Ammon's horn (tissue), 1 donor: ENCODE measurements at regions not wholly inside any gene's neighbourhood (a gene's known extent, or its start where the extent isn't known, plus 50 kb on each side); places are given as distances from the start of the nearest gene placed in this dataset.
"Not testable (repeated sequence)": the region's sequence is repeated elsewhere in the genome, so short reads cannot be mapped to it uniquely, and the experiment has no call there.

Experiments used
- DNase-seq: peaks from one replicate; pipeline ENCODE4 v3.0.0-alpha.2; 2016; ENCODE audit warnings: low spot score

DNA sequence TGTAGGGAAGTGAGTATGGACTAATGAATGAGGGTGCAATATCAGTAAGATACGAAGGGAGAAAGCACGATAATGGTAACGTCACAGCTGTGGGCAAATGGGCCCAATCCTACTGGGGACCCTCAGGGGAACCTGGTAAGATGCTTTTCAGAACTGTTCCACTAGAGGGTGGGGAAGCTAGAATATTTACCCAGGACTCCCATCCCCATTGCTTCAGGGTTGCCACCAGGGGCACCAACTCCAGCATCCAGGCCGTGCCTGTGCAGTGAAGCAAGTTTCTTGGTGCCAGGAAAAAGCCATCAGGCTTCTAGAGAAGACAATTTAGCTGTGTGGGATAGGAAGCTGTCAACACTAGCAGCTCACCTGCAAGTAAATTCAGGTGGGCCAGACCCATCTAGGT, 409.3 kb downstream of the AGTPBP1 start:
- DNase-seq = peak; percentile 5

DNA sequence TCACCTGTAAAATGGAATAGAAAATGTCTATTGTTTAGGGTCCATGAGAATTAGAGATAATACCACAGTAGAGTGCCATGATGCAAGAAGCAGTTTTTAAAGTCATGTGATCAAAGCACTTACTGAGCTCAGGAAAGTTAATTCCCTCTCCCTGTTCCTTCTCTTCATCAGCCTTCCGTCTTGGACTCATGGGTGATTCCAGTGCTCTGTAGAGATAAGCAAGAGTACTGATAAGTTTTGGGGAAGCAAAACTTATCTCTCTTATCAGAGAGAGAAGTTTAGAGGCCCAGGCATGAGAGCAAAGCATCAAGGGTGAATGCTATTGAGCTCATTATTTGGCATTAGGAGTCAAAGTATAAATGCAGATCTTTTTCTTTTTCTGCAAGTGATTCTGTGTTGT, 410.1 kb downstream of the AGTPBP1 start:
- no peak for DNase-seq

DNA sequence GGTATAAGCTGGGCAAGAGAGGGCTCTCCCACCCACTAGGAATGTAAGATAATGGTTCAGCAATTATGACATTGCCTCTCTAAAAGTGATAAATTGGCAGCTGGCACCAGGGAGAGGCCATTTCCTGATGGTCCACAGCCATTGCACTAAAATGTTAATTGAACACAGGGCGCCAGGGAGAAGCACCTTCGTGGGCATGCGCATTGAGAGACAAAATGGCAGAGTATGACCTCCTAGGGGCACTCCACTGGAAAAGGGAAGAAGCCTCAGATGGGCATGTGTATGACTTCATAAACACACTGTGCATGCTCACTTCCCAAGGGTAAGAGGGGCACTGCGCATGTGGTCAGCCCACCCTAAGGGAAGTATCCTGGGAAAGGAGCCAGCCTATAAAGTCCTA, 419.2 kb downstream of the AGTPBP1 start:
- DNase-seq = no peak

DNA sequence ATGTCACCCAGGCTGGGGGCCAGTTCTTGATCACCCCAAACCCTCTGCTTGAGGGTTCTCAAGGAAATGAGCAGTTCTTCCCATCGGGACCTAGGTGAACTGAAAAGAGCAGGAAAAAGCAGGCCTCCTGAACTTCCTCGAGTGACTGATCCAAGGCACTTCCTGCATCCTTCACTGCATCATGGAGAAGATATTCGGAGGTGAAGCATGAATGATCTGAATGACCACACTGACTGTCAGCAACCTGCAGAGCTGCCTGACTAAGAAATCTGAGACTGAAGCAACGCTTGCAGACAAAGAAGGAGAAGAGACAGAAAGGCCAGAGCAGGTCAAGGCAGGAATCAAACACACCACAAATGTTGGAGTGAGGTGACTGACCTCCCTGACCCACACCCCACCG, 420.2 kb downstream of the AGTPBP1 start:
- no peak for DNase-seq

- peak; percentile 18 for DNase-seq
These were observed 421.7 kb downstream of the AGTPBP1 start for GRCh38 chr9:85319936-85320656.

- not testable (repeated sequence) for DNase-seq
These were observed 426.2 kb downstream of the AGTPBP1 start for GRCh38 chr9:85315535-85315934.

GRCh38 chr9:85310573-85310972, 431.2 kb downstream of the AGTPBP1 start:
- DNase-seq = no peak

- no peak for DNase-seq
These were observed 438.0 kb downstream of the AGTPBP1 start for GRCh38 chr9:85303757-85304134.

DNA sequence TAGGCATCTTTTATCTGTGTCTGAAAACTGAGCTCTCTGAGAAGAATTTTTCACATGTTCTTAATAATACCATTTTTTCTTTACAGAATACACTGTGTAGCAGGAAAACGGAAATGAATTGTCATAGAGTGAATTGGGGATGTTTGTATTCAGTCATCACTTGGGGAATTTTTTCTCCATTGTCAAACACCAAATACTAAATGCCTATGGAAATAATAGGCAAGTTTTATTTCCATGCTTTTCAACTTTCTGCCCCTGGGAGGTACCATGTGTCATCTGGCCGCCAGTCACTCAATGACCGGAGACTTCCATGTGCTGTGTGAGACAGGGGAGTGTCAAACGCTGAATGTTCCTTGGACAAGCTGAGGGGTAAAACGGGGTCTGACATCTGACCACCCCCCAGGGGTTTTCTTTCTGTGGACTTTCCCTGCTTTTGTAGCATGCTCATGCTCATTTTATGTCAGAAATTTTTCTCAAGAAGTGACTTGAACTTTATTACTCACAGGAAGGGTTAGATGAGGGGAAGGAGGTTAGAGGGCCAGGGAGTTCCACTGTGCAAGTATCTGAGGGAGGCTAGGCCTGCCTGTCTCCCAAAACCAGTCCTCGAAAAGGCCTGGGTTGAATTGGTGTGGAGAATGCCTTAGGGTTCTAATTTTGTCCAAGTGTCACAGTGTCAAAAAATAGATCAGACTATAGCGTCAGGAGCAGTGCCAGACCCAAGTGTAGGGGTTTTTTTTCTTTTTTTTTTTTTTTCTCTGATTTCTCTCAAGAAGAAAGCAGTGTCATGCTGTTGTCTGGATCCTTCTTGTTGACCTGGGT, 438.6 kb downstream of the AGTPBP1 start:
- DNase-seq = no peak

DNA sequence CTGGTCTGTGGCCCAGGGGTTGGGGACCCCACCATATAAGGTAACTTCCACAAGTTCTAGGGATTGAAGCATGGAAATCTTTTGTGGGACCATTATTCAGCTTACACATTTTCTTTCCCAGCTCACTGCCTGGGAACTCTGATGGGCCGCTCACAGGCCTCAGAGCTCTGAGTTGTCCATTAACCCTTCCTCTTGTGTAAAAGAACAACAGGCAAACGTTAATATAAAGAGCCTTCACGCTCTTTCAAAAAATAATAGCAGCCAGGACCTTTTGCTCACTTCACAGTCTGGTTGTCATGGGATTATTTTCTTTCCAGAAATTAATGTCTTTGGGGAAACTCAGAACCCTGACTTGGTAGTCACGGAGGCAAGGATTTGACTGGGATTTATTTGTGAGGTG, 443.3 kb downstream of the AGTPBP1 start:
- DNase-seq = no peak

- not testable (repeated sequence) for DNase-seq
These were observed 446.5 kb downstream of the AGTPBP1 start for GRCh38 chr9:85295244-85295643.

DNA sequence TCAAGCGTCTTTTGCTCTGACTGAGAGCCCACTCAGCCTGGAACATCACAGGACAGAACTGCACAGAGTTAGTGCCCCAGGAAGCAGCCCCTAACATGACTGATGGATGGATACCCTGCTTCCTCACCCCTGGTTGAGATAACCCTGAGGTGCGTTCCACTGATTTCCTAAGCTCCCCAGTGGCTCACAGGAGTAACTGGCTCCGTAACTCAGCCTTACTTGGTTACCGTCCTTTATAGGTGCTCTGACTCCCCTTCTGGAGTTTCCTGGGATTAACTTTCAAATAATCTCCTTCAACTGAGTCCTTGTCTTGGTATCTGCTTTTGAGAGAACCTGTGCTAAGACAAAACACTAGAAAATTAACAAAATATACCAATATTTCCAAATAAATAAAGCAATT, 449.5 kb downstream of the AGTPBP1 start:
- no peak for DNase-seq

DNA sequence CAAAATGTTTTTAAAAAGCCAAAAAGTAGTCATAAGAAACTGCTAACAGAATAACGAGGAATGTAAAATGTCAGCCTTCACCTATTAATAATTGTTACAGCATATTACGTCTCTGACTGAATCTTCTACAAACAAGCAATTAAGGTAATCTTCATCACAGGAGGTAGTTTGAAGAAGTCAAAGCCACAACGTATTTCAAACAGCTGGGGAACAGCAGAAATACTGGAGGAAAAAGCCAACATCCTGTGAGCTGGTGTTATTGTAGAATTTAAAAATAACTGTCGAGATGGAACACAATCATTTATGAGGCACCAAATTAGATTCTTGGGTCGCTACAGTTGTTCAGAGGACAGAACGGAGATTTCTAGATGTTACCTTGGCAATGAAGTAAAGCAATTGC, 450.5 kb downstream of the AGTPBP1 start:
- no peak for DNase-seq

DNA sequence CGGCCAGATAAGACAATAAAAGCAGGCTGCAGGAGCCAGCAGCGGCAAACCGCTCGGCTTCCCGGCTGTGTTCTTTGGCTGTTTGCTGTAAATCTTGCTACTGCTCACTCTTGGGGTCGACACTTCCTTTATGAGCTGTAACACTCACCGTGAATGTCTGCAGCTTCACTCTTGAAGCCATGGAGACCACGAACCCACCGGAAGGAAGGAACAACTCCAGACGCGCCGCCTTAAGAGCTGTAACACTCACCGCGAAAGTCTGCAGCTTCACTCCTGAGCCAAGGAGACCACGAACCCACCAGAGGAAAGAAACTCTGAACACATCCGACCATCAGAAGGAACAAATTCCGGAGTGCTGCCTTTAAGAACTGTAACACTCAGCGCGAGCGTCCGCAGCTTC, 451.7 kb downstream of the AGTPBP1 start:
- no peak for DNase-seq

DNA sequence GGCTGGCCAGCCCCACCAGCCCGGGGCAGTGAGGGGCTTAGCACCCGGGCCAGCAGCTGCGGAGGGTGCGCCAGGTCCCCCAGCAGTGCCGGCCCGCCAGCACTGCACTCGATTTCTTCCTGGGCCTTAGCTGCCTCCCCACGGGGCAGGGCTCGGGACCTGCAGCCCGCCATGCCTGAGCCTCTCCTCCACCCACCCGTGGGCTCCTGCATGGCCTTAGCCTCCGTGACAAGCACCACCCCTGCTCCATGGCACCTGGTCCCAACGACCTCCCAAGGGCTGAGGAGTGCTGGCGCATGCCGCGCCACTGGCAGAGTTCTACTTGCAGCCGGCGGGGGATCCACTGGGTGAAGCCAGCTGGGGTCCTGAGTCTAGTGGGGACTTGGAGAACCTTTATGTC, 452.6 kb downstream of the AGTPBP1 start:
- DNase-seq = no peak

DNA sequence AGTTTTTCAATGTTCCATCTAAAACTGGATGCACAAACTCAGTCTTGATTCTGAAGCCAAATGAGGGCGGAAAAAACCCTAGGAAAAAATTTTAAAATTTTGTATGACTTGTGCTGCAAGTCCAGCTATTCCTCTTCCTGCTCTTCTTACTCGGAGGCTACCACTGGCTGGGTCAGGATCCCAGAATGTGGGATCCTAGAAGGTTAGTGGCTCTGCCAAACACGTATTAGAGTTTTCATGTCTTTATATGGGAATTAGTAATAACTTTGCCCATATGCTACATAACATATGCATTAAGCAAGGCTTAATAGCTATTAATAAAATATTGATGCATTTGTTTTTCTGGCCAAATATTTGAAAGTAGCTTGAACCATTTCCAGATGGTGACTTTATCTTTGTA, 458.3 kb downstream of the AGTPBP1 start:
- no peak for DNase-seq

DNA sequence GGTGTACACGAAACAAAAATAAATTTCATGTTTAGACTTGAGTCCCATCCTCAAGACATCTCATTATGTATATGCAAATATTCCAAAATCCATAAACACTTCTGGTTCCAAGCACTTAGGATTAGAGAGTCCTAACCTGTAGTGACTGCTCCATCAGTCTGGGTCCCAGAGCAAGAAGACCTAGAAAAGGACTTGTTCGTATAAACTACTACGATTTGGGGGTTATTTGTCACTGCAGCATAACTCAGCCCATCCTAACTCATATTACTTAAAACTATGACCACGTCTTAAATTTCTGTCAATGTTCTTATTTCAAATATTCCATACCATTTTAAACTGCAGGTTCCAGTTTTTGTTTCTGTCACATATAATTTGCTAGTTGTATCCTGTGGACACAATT, 463.0 kb downstream of the AGTPBP1 start:
- DNase-seq = no peak

DNA sequence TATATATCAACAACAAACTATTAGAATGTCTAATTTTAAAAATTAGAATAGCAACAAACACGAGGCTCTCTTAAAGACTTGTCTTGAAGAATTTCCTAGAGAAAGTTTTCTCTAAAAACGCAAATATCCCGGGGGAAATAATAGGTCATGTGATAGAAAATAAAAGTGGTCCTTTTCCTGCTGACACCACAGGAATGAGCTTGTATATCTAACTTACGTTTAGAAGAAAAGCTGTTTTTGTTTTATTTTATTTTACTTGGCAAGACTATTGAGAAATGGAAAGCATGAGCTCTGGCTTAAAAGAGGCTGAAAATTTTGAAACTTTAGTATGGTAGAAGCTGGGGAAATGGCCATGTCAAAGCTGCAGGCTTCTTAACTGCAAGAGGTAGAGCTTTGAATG, 465.0 kb downstream of the AGTPBP1 start:
- no peak for DNase-seq

DNA sequence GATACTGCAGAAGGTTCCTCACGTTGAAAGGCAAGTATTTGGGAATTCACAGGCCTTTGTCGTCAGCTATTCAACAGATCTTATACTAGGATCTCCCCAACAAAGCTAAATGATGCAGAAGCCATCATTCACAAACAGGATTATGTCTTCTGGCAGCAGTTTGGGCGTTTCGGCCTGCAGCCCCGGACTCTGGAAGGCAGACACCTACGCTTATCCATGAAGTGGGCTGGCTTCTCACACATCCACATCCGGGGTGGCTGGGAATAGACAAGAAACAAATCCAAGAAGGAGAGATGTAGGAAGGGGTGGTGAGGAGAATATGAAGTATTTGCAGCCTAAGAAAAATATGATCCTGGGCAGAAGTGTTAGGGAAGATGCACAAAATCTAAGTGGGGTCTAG, 471.9 kb downstream of the AGTPBP1 start:
- DNase-seq = no peak

DNA sequence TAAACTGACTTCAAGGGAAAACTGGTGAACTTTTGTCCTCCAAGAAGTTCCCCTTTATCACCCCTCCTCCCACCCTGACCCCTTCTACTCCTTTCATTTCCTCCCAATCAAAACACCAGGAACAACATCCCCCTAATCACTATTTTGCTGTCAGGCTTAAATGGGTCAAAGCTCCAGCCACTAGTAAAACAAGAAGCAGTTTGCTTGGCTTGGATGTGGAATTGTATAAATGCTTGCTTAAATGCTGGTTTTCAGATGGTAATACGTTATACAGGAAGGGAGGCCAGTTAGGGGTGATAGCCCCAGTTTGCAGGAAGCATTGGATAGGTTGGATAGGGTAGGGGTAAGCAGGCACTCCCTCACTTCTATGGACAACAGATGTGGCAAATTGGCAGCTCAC, 473.6 kb downstream of the AGTPBP1 start:
- DNase-seq = no peak

DNA sequence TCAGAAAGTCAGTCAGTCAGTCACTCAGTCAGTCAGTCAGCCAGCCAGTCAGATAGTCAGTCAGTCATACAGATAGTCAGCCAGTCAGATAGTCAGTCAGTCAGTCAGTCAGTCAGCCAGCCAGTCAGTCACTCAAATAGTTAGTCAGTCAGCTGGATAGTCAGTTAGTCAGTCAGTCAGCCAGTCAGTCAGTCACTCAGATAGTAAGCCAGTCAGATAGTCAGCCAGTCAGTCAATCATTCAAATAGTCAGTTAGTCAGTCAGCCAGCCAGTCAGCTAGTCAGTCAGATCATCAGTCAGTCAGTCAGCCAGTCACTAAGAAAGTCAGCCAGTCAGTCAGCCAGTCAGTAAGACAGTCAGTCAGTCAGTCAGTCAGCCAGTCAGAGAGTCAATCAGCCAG, 477.1 kb downstream of the AGTPBP1 start:
- DNase-seq = no peak

DNA sequence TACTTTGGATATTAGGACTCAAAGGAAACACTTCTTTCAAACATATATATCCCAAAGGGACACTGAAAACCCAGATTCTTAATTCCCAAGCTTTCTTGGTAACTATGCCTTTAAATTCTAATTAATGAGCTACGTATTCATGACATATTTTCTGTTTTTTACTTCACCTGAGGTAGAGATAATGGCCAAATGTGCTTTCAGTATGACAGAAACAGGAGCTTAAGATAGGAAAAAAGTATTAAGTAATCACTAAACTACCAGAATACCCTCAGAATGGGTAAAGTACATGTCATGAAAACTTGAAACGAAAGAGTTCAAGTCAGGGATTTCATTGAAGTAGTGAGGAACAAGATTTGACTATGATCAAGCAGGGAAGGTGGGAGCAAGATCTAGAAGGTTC, 478.5 kb downstream of the AGTPBP1 start:
- DNase-seq = no peak

DNA sequence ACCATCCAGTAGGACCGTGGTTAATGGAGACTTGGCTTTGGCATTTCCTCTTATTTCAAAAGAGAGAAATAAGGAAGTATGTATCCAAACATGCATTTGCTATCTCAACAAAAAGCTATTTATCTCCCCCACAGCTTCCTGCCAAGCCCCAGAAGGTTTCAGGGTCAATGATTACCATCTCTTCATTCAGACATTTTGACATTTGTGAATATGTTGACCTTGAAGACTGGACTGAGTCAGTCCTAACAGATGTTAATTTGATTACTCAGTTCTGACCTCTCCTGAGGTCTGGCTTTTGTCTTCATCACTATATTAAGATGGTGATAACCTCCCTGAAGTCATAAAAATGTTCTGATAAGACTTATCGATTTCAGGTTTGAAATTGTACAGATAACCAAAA, 479.4 kb downstream of the AGTPBP1 start:
- DNase-seq = no peak
